ENCODE measurements at regions not wholly inside any gene's neighbourhood (a gene's known extent, or its start where the extent isn't known, plus 50 kb on each side); places are given as distances from the start of the nearest gene placed in this dataset.
"Not testable (repeated sequence)": the region's sequence is repeated elsewhere in the genome, so short reads cannot be mapped to it uniquely, and the experiment has no call there.

DNA sequence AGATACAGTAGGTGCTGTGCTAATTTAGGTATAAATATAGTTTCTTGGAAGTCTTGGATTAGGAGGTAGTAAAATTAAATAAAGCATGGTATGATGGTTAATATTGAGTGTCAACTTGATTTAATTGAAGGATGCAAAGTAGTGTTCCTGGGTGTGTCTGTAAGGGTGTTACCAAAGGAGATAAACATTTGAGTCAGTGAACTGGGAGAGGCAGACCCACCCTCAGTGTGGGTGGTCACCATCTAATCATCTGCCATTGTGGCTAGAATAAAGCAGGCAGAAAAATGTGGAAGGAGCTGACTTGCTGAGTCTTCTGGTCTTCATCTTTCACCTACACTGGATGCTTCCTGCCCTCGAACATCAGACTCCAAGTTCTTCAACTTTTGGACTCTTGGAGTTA is 153.7 kb upstream of the GK2 start:
- H3K18ac ChIP-seq (ENCODE audit: low read depth, low read length) = no peak overlapping the region
- ATAC-seq (ENCODE audit: low read depth) (no peak), DNase-seq (no peak)
- H3K56ac ChIP-seq (ENCODE audit: extremely low read depth, insufficient read depth, low read length) = no peak overlapping the region
- H2BK20ac ChIP-seq (ENCODE audit: low read depth, low read length) = no peak overlapping the region
- no peaks in the 10 kb centered on the region for H3K9me1 ChIP-seq (ENCODE audit: insufficient read depth, low read length)
- no peaks in the 10 kb centered on the region for H3K79me1 ChIP-seq (ENCODE audit: low read depth in 1 of 2, low read length in 2 of 2)
- H2AK9ac ChIP-seq (replicated peaks; ENCODE audit: low read depth, low read length, poor library complexity) = no peak overlapping the region
- dilution Hi-C loops (cut with HindIII; ENCODE audit: low sequenced_read_pairs, unreplicated experiment) (no loop called here), in situ Hi-C loops (cut with MboI; ENCODE audit: low sequenced_read_pairs) (no loop called here), intact Hi-C loops (cut with micrococcal nuclease) (no loop called here)
- no peak overlapping the region for H3K4ac ChIP-seq (ENCODE audit: low read depth, low read length)
- no peak overlapping the region for H3K4me3 ChIP-seq (ENCODE audit: insufficient read depth, low read depth, low read length)
- no peak overlapping the region for H3K14ac ChIP-seq (replicated peaks; ENCODE audit: low read depth, low read length)
- ChIA-PET CTCF (no interaction called here), POLR2A (ENCODE audit: unreplicated experiment) (no interaction called here)
- H4K5ac ChIP-seq (ENCODE audit: low read depth, low read length) = no peak overlapping the region
- no peak overlapping the region for H4K91ac ChIP-seq (ENCODE audit: insufficient read depth, low read depth, low read length)
- H2BK15ac ChIP-seq (ENCODE audit: low read depth, low read length) = no peak overlapping the region
- no peak overlapping the region for H3K27ac ChIP-seq (ENCODE audit: insufficient read depth, low read length)
- no peaks in the 10 kb centered on the region for H3K9me3 ChIP-seq (ENCODE audit: control insufficient read depth, insufficient read depth, low read length)
- no peaks in the 10 kb centered on the region for H3K36me3 ChIP-seq (ENCODE audit: control insufficient read depth, insufficient read depth, low read length)
- H3K27me3 ChIP-seq (ENCODE audit: control insufficient read depth, insufficient read depth, low read length) = no peaks in the 10 kb centered on the region
- no peaks in the 10 kb centered on the region for H4K20me1 ChIP-seq (ENCODE audit: insufficient read depth, low read length)
- no peak overlapping the region for H4K8ac ChIP-seq (ENCODE audit: low read depth in 2 of 2, low read length in 2 of 2)
- H2AFZ ChIP-seq (replicated peaks; ENCODE audit: low read length, poor library complexity) = no peak overlapping the region
- no peak overlapping the region for H2AK5ac ChIP-seq (ENCODE audit: low read depth, low read length)
- H2BK5ac ChIP-seq (ENCODE audit: low read depth, low read length, poor library complexity, severe bottlenecking) = no peak overlapping the region
- no peak overlapping the region for H2BK120ac ChIP-seq (ENCODE audit: low read depth, low read length)
- H3K9ac ChIP-seq (ENCODE audit: low read depth, low read length) = no peak overlapping the region
- H3K23ac ChIP-seq (ENCODE audit: low read depth, low read length) = no peak overlapping the region
- no TSS peak for BruUV-seq (replicated peaks)
- no peaks in the 10 kb centered on the region for H3K4me1 ChIP-seq (ENCODE audit: control insufficient read depth, insufficient read depth, low read length)
- TF ChIP-seq POLR2A (IDR thresholded peaks at IDR 0.05; ENCODE audit: low read depth, low read length) = no peak
- no peak for TF ChIP-seq FOS (IDR thresholded peaks at IDR 0.05; ENCODE audit: low read depth, low read length)
- no peak for TF ChIP-seq RCOR1 (IDR thresholded peaks at IDR 0.05; ENCODE audit: insufficient replicate concordance, low read length)
- no peak for TF ChIP-seq RFX5 (IDR thresholded peaks at IDR 0.05; ENCODE audit: low read depth, low read length)
- TF ChIP-seq MXI1 (IDR thresholded peaks at IDR 0.05; ENCODE audit: borderline replicate concordance, low read depth, low read length) = no peak
- TF ChIP-seq RAD21 (IDR thresholded peaks at IDR 0.05; ENCODE audit: low read length) = no peak
- no peak for TF ChIP-seq BHLHE40 (IDR thresholded peaks at IDR 0.05; ENCODE audit: low read depth, low read length)
- no peak for TF ChIP-seq MAFK (IDR thresholded peaks at IDR 0.05; ENCODE audit: low read depth, low read length)
- no peak for TF ChIP-seq CEBPB (IDR thresholded peaks at IDR 0.05; ENCODE audit: low read depth, low read length)
- no peak overlapping the region for H3K4me2 ChIP-seq (ENCODE audit: low read depth, low read length)
- WGBS, 2 experiments (ENCODE audit: extremely low coverage in 2 of 2, insufficient read length in 1 of 2) = no CpG with 5 or more reads among the region's 1 CpG

DNA sequence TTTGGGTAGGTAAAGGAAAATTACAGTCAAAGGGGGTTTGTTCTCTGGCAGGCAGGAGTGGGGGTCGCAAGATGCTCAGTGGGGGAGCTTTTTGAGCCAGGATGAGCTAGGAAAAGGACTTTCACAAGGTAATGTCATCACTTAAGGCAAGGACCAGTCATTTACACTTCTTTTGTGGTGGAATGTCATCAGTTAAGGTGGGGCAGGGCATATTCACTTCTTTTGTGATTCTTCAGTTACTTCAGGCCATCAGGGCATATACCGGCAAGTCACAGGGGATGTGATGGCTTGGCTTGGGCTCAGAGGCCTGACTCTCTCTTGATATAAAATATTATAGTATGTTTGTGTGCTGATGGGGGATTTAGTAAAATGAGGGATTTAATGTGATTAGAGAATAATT is 151.4 kb upstream of the GK2 start:
- H3K23ac ChIP-seq (ENCODE audit: low read depth, low read length); intact Hi-C loops (cut with micrococcal nuclease); H2BK15ac ChIP-seq (ENCODE audit: low read depth, low read length); H4K5ac ChIP-seq (ENCODE audit: low read depth, low read length); H2BK20ac ChIP-seq (ENCODE audit: low read depth, low read length); H3K9me3 ChIP-seq (ENCODE audit: control insufficient read depth, insufficient read depth, low read length); H2AFZ ChIP-seq (replicated peaks; ENCODE audit: low read length, poor library complexity); BruUV-seq (replicated peaks); H3K9me1 ChIP-seq (ENCODE audit: insufficient read depth, low read length); CTCF ChIA-PET; H3K4ac ChIP-seq (ENCODE audit: low read depth, low read length); dilution Hi-C loops (cut with HindIII; ENCODE audit: low sequenced_read_pairs, unreplicated experiment); H4K8ac ChIP-seq (ENCODE audit: low read depth in 2 of 2, low read length in 2 of 2); H3K27ac ChIP-seq (ENCODE audit: insufficient read depth, low read length); H3K4me2 ChIP-seq (ENCODE audit: low read depth, low read length); H3K27me3 ChIP-seq (ENCODE audit: control insufficient read depth, insufficient read depth, low read length); H4K91ac ChIP-seq (ENCODE audit: insufficient read depth, low read depth, low read length); ATAC-seq (ENCODE audit: low read depth); H2BK120ac ChIP-seq (ENCODE audit: low read depth, low read length); H2BK5ac ChIP-seq (ENCODE audit: low read depth, low read length, poor library complexity, severe bottlenecking); POLR2A ChIA-PET (ENCODE audit: unreplicated experiment); H2AK5ac ChIP-seq (ENCODE audit: low read depth, low read length); H2AK9ac ChIP-seq (replicated peaks; ENCODE audit: low read depth, low read length, poor library complexity); H3K18ac ChIP-seq (ENCODE audit: low read depth, low read length); H3K56ac ChIP-seq (ENCODE audit: extremely low read depth, insufficient read depth, low read length); in situ Hi-C loops (cut with MboI; ENCODE audit: low sequenced_read_pairs); DNase-seq; H3K4me3 ChIP-seq (ENCODE audit: insufficient read depth, low read depth, low read length); H3K4me1 ChIP-seq (ENCODE audit: control insufficient read depth, insufficient read depth, low read length); H3K36me3 ChIP-seq (ENCODE audit: control insufficient read depth, insufficient read depth, low read length); H3K14ac ChIP-seq (replicated peaks; ENCODE audit: low read depth, low read length); H4K20me1 ChIP-seq (ENCODE audit: insufficient read depth, low read length); H3K9ac ChIP-seq (ENCODE audit: low read depth, low read length); H3K79me1 ChIP-seq (ENCODE audit: low read depth in 1 of 2, low read length in 2 of 2): not testable (repeated sequence)
- WGBS, 2 experiments (ENCODE audit: extremely low coverage in 2 of 2, insufficient read length in 1 of 2) = no CpG with 5 or more reads among the region's 2 CpGs

All from IMR-90 (cell line).